Motor neuron (in vitro differentiated cells): ENCODE measurements at regions not wholly inside any gene's neighbourhood (a gene's known extent, or its start where the extent isn't known, plus 50 kb on each side); places are given as distances from the start of the nearest gene placed in this dataset.

ENCODE experiments used
- ATAC-seq, 8 experiments: fragments of 200-7000 bp; cut with Tn5 transposase; replicated peaks in 6 of 8; 2 replicates each; pipeline ENCODE4 v1.8.0; 2021; ENCODE audit warnings: mild to moderate bottlenecking in 8 of 8, moderate library complexity in 8 of 8
- H3K27ac ChIP-seq, 2 donors: fragments of 250-450 bp; sonication (Bioruptor Pico); 2 replicates each; pipeline ENCODE4 v1.9.0; 2021; ENCODE audit warnings: antibody characterized with exemption in 2 of 2, mild to moderate bottlenecking in 2 of 2, moderate library complexity in 1 of 2
- H3K4me1 ChIP-seq, 2 donors: fragments of 250-450 bp; sonication (Bioruptor Pico); replicated peaks in 1 of 2; 2 replicates each; pipeline ENCODE4 v1.6.1; 2021; ENCODE audit warnings: antibody characterized with exemption in 2 of 2, mild to moderate bottlenecking in 2 of 2, moderate library complexity in 1 of 2
- H3K4me3 ChIP-seq, 5 donors: fragments of 250-450 bp; sonication (Bioruptor Pico); 2 replicates each; pipeline ENCODE4 v1.9.0; 2021; ENCODE audit warnings: antibody characterized with exemption in 5 of 5, mild to moderate bottlenecking in 5 of 5, moderate library complexity in 4 of 5
- WGBS, 10 experiments: fragments of 450-650 bp; shearing (Covaris generic); methylation state at CpG; one replicate each; pipeline ENCODE4 v1.0.0; 2022; 5-methylcytosine and 5-hydroxymethylcytosine counted together
- in situ Hi-C, 9 experiments: fragments of 400-800 bp; cut with MboI; loops; one replicate each; pipeline ENCODE4 v1.15.0; 2021; ENCODE audit warnings: low sequenced_read_pairs in 9 of 9, low pct_unique_long_range_greater_than_20kb in 2 of 9; ENCODE audit not compliant: unreplicated experiment in 9 of 9

GRCh38 chr13:58018020-58018419 lies 386.5 kb downstream of the PCDH17 start:
- Histone ChIP-seq H3K4me3 (no peak overlapping the region), H3K4me1 (no peaks in the 10 kb centered on the region), H3K27ac (no peak overlapping the region)
- in situ Hi-C loops, result no loop called here
- ATAC-seq, result no peak
- WGBS, 10 experiments, result 23 to 100% (median 74%) methylated on average over 1 to 4 of the region's 4 CpGs; no CpG with 5 or more reads in 2 of the 10 experiments

GRCh38 chr13:58018865-58019264 lies 387.3 kb downstream of the PCDH17 start:
- WGBS, 10 experiments, result 0 to 100% (median 63%) methylated on average over 1 of the region's 1 CpG; no CpG with 5 or more reads in 4 of the 10 experiments
- in situ Hi-C loops, result no loop called here
- ATAC-seq, result peak in 1 of 8 experiments; percentile 27
- Histone ChIP-seq H3K4me1 (no peaks in the 10 kb centered on the region), H3K27ac (no peak overlapping the region), H3K4me3 (no peak overlapping the region)

DNA sequence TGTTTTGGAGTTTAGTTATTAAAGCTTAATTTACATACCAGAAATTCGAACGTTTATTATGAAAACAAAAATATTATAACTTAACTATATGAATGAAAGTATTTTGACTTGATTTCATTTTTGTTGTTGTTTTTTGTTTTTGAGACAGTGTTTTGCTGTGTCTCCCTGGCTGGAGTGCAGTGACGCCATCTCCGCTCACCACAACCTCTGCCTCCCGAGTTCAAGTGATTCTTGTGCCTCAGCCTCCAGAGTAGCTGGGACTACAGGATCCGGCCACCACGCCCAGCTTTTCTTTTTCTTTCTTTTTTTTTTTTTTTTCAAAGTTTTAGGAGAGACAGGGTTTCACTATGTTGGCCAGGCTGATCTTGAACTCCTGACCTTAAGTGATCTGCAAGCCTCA lies 392.6 kb downstream of the PCDH17 start:
- H3K27ac ChIP-seq, result no peak overlapping the region
- no peak overlapping the region for H3K4me3 ChIP-seq
- no peaks in the 10 kb centered on the region for H3K4me1 ChIP-seq
- ATAC-seq, result no peak
- in situ Hi-C loops, result no loop called here
- WGBS, 10 experiments, result 25 to 96% (median 88%) methylated on average over 1 to 6 of the region's 7 CpGs; no CpG with 5 or more reads in 1 of the 10 experiments

GRCh38 chr13:58025821-58026220 lies 394.3 kb downstream of the PCDH17 start:
- 0 to 100% (median 43%) methylated on average over 1 of the region's 1 CpG; no CpG with 5 or more reads in 4 of the 10 experiments for WGBS, 10 experiments
- in situ Hi-C loops, result no loop called here
- ATAC-seq, result no peak

DNA sequence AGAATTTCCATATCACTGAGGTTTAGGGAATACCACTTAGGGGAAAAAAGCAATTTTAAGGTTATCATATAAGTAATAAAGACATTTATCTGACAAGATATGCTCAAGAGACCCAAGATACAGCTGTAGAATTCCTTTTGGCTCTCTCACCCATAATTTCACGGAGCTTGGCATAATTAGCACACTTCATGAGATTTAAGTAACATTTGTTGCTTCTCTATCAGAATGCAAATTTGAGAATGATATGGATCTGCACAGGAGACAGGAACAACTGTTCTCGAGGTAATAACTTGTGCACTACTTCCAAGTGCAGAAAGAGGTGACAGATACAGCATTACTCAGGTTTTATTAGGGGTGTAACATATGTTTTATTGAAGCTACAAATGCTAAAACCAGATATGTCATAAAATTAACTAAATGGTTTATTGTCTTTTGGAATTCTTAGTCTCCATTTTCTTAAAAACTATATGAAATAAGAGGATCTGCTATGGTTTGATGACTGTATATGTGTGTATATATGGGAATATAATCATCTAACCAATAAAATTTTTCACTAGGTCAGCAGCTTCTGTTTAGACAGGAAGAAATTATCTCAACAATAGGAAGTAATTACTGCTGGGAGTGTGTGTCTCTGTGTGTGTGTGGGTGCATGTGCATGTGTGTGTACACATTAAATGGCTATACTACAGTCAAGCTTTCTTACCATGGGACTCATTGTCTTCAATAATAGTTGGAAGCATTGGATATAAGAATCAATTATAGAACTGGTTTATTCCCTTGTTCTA lies 401.3 kb downstream of the PCDH17 start:
- 0 to 100% (median 86%) methylated on average over 1 to 2 of the region's 2 CpGs; no CpG with 5 or more reads in 1 of the 10 experiments for WGBS, 10 experiments
- Histone ChIP-seq H3K4me1 (no peaks in the 10 kb centered on the region), H3K4me3 (no peak overlapping the region), H3K27ac (no peak overlapping the region)
- no peak for ATAC-seq
- in situ Hi-C loops, result no loop called here

More at GRCh38 chr13:58025821-58026220, 394.3 kb downstream of the PCDH17 start:
- no peaks in the 10 kb centered on the region for H3K4me1 ChIP-seq
- H3K4me3 ChIP-seq, result no peak overlapping the region
- no peak overlapping the region for H3K27ac ChIP-seq

DNA sequence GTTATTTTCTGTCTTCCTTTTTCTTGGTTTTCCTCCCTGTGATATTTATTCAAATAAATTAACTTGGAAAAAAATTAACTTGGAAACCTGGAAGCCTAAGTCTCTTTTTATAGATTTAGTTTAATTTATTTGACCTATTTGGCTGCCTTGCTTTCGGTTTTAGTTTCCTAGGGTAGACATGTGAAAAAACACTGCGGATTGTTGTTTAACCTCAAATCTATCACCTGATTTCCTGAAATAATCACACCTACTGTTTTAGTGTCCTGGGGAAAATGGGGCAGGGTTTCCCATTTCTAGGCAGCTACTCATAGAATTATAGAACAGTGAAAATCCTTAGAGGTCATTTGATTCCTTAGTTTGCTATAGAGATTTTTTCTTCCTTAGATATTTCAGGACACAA lies 412.4 kb downstream of the PCDH17 start:
- 0 to 100% (median 83%) methylated on average over 1 to 2 of the region's 2 CpGs for WGBS, 10 experiments
- no peak overlapping the region for H3K27ac ChIP-seq
- H3K4me1 ChIP-seq, result no peaks in the 10 kb centered on the region
- no peak for ATAC-seq
- H3K4me3 ChIP-seq, result no peak overlapping the region
- in situ Hi-C loops, result no loop called here

- in situ Hi-C loops, result no loop called here
- Histone ChIP-seq H3K27ac (no peak overlapping the region), H3K4me1 (no peaks in the 10 kb centered on the region), H3K4me3 (no peak overlapping the region)
- no peak for ATAC-seq
- 8 to 100% (median 74%) methylated on average over 1 of the region's 1 CpG for WGBS, 10 experiments
Observed at GRCh38 chr13:58048670-58049069, 417.1 kb downstream of the PCDH17 start.

- in situ Hi-C loops, result no loop called here
- WGBS, 10 experiments, result 27 to 100% (median 77%) methylated on average over 1 to 4 of the region's 4 CpGs
- Histone ChIP-seq H3K4me1 (no peaks in the 10 kb centered on the region), H3K27ac (no peak overlapping the region), H3K4me3 (no peak overlapping the region)
- no peak for ATAC-seq
Observed at GRCh38 chr13:58051396-58051795, 419.9 kb downstream of the PCDH17 start.

DNA sequence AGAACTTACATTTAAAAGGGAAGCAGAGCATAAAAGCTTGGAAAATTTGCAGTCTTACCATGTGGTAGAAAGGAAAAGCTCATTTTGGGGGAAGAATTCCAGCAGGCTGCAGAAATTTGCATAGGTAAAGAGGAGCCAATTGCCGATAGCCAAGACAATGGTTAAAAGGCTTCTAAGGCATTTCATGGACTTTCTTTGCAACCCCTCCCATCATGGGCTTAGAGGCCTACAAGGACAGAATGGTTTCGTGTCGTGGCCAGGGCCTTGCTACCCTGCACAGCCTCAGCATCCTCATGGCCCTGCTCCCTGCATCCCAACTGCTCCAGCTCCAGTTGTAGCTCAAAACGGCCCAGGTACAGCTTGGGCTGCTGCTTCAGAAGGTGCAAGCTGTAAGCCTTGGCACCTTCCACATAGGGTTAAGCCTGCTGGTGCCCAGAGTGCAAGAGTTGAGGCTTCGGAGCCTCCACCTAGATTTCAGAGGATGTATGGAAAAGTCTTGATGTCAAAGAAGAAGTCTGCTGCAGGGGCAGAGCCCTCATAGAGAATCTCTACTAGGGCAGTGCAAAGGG lies 420.3 kb downstream of the PCDH17 start:
- 0 to 82% (median 72%) methylated on average over 1 to 4 of the region's 5 CpGs; no CpG with 5 or more reads in 1 of the 10 experiments for WGBS, 10 experiments
- no peak overlapping the region for H3K27ac ChIP-seq
- in situ Hi-C loops, result no loop called here
- no peaks in the 10 kb centered on the region for H3K4me1 ChIP-seq
- no peak for ATAC-seq
- H3K4me3 ChIP-seq, result no peak overlapping the region

GRCh38 chr13:58056426-58056825 lies 424.9 kb downstream of the PCDH17 start:
- no peaks in the 10 kb centered on the region for H3K4me1 ChIP-seq
- H3K4me3 ChIP-seq, result no peak overlapping the region
- H3K27ac ChIP-seq, result no peak overlapping the region
- no peak for ATAC-seq
- in situ Hi-C loops, result no loop called here
- WGBS, 10 experiments, result 14 to 100% (median 91%) methylated on average over 1 to 4 of the region's 4 CpGs

DNA sequence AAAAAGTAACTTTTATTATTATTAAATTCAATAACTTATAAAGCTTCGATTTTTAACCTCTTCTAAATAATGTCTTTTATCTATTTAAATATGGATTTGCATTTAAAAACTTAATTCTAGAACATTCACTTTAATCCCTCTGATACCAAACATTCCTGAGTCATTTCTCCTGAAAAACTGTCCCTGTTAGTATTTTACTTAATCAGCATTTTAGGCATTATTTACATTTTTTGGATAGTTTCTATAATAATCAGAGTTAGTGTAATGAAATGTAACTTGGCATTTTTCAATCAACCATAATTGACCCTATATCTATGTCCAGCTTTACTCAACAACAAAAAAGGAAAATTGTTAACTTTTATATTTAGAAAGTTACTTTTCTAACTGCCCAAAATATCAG lies 428.1 kb downstream of the PCDH17 start:
- Histone ChIP-seq H3K4me3 (no peak overlapping the region), H3K27ac (no peak overlapping the region), H3K4me1 (no peaks in the 10 kb centered on the region)
- in situ Hi-C loops, result no loop called here
- 0 to 92% (median 43%) methylated on average over 1 of the region's 1 CpG for WGBS, 10 experiments
- ATAC-seq, result no peak

- Histone ChIP-seq H3K27ac (no peak overlapping the region), H3K4me1 (no peaks in the 10 kb centered on the region), H3K4me3 (no peak overlapping the region)
- ATAC-seq, result peak in 3 of 8 experiments; percentile 41 to 84 (median 59)
- WGBS, 10 experiments, result 0 to 83% (median 51%) methylated on average over 1 to 2 of the region's 2 CpGs; no CpG with 5 or more reads in 2 of the 10 experiments
- in situ Hi-C loops, result no loop called here
Observed at GRCh38 chr13:58080806-58081205, 449.3 kb downstream of the PCDH17 start.

DNA sequence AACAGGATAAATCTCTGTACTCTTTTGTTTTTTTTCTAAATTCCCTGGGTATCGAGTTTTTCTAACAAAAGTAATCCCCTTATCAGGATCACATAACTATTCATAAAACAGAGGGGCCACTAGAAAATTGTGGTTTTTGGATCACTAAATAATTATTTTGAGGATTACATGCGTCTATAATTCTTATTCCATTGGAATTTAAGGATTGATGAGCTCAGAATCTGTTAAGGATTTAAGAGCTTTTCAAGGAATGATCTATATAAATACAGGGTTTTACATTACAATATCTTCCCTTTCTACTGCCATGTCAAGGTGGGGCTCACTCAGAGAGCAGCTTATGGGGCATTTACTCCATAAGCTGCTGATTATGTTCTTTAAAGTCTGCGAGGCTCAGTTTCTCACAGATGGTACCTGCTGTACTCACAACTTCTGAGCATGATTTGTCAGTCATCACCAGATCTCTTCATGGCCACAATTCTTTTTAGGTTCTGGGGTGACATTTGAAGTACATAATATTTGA lies 449.8 kb downstream of the PCDH17 start:
- ATAC-seq, result no peak
- Histone ChIP-seq H3K4me1 (no peaks in the 10 kb centered on the region), H3K27ac (no peak overlapping the region), H3K4me3 (no peak overlapping the region)
- in situ Hi-C loops, result no loop called here
- WGBS, 10 experiments, result 0 to 92% (median 65%) methylated on average over 1 to 3 of the region's 3 CpGs; no CpG with 5 or more reads in 1 of the 10 experiments
